ENCODE measurements at regions not wholly inside any gene's neighbourhood (a gene's known extent, or its start where the extent isn't known, plus 50 kb on each side); places are given as distances from the start of the nearest gene placed in this dataset.

- DNase-seq (ENCODE audit: low read depth, low spot score) (no peak), ATAC-seq (peak; percentile 8; the same call in 1 of the 2 replicates)
- H3K4me3 ChIP-seq (ENCODE audit: low read depth in 2 of 2, low read length in 2 of 2) = peak overlapping the region in 1 of 2 experiments; percentile 14; a peak in 1 of 4 replicates
- no peaks in the 10 kb centered on the region for H3K27me3 ChIP-seq (ENCODE audit: control insufficient read depth, insufficient read depth, low read length)
- H3K27ac ChIP-seq (ENCODE audit: low read length) = peak overlapping the region; percentile 72
- intact Hi-C loops (cut with micrococcal nuclease; ENCODE audit: unreplicated experiment) = no loop called here
- H3K4me1 ChIP-seq (ENCODE audit: control insufficient read depth, insufficient read depth, low read length) = peaks cover 79% of the 10 kb centered on the region
- in situ Hi-C loops (cut with HindIII; ENCODE audit: low pct_unique_long_range_greater_than_20kb, low sequenced_read_pairs) = no loop called here
- no peaks in the 10 kb centered on the region for H3K9me3 ChIP-seq (ENCODE audit: control insufficient read depth, insufficient read depth, low read depth, low read length)
- ChIA-PET POLR2A (interaction anchor here (0.7 kb wide), 1 partner anchor 35 kb away, joined by 3 read pairs; no protein-coding TSS in a partner anchor), CTCF (interaction anchor here (0.5 kb wide), 1 partner anchor 22 kb away, joined by 3 read pairs; no protein-coding TSS in a partner anchor)
- no peaks in the 10 kb centered on the region for H3K36me3 ChIP-seq (ENCODE audit: control insufficient read depth, insufficient read depth, low read length)
- no peak for TF ChIP-seq POLR2AphosphoS5 (IDR thresholded peaks at IDR 0.05; ENCODE audit: low read depth, low read length)
- TF ChIP-seq TCF7L2 (IDR thresholded peaks at IDR 0.05; ENCODE audit: low read depth, low read length) = no peak
- TF ChIP-seq, protein P1, sequence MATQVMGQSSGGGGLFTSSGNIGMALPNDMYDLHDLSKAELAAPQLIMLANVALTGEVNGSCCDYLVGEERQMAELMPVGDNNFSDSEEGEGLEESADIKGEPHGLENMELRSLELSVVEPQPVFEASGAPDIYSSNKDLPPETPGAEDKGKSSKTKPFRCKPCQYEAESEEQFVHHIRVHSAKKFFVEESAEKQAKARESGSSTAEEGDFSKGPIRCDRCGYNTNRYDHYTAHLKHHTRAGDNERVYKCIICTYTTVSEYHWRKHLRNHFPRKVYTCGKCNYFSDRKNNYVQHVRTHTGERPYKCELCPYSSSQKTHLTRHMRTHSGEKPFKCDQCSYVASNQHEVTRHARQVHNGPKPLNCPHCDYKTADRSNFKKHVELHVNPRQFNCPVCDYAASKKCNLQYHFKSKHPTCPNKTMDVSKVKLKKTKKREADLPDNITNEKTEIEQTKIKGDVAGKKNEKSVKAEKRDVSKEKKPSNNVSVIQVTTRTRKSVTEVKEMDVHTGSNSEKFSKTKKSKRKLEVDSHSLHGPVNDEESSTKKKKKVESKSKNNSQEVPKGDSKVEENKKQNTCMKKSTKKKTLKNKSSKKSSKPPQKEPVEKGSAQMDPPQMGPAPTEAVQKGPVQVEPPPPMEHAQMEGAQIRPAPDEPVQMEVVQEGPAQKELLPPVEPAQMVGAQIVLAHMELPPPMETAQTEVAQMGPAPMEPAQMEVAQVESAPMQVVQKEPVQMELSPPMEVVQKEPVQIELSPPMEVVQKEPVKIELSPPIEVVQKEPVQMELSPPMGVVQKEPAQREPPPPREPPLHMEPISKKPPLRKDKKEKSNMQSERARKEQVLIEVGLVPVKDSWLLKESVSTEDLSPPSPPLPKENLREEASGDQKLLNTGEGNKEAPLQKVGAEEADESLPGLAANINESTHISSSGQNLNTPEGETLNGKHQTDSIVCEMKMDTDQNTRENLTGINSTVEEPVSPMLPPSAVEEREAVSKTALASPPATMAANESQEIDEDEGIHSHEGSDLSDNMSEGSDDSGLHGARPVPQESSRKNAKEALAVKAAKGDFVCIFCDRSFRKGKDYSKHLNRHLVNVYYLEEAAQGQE (IDR thresholded peaks at IDR 0.05; ENCODE audit: insufficient read depth in 1 of 2, low read depth in 2 of 2, low read length in 1 of 2) = no peak
- no peak for TF ChIP-seq CTCF (IDR thresholded peaks at IDR 0.05)
- no peak for TF ChIP-seq SIN3A (IDR thresholded peaks at IDR 0.05; ENCODE audit: borderline replicate concordance, insufficient read depth, low read depth, low read length)
- BruUV-seq (replicated peaks) = no TSS peak
Observed at GRCh38 chr9:127557466-127557869, 54.6 kb upstream of the STXBP1 start.

DNA sequence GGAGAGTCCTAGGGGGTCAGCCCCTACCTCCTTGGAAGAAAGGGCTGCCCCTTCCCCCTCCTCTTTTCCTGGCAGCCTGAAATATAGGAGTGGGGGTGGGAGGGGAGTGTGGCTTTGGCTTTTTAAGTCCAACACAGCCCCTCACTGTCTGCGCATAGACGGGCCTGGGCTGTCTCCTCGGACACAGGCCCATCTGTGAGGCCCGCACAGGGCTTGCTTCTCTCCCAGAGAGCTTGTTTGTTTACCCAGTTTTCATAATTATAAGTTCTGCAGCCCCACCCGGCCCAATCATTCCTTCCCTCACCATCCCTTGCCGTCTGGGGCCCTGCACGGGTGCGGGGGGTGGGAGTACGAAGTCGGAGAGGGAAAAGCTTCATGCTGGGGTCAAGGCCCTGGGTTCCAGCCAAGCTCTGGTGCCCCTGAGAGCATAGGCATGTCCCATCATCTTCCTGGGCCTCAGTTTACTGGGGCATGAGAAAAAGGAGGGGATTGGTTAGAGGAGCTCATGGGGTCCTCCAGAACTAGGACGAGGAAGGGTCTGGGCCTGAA lies 54.0 kb upstream of the STXBP1 start:
- no TSS peak for BruUV-seq (replicated peaks)
- CTCF ChIA-PET = interaction anchor here (0.6 kb wide), 1 partner anchor 28 kb away, joined by 4 read pairs; no protein-coding TSS in a partner anchor

More for the DNA sequence above, 54.0 kb upstream of the STXBP1 start:
- Histone ChIP-seq H3K36me3 (ENCODE audit: control insufficient read depth, insufficient read depth, low read length) (no peaks in the 10 kb centered on the region), H3K27me3 (ENCODE audit: control insufficient read depth, insufficient read depth, low read length) (no peaks in the 10 kb centered on the region), H3K27ac (ENCODE audit: low read length) (peak overlapping the region; percentile 72), H3K4me1 (ENCODE audit: control insufficient read depth, insufficient read depth, low read length) (peaks cover 85% of the 10 kb centered on the region), H3K4me3 (ENCODE audit: low read depth in 2 of 2, low read length in 2 of 2) (peak overlapping the region in 1 of 2 experiments; percentile 14; a peak in 1 of 4 replicates), H3K9me3 (ENCODE audit: control insufficient read depth, insufficient read depth, low read depth, low read length) (no peaks in the 10 kb centered on the region)
- DNase-seq (ENCODE audit: low read depth, low spot score) = no peak
- intact Hi-C loops (cut with micrococcal nuclease; ENCODE audit: unreplicated experiment) (no loop called here), in situ Hi-C loops (cut with HindIII; ENCODE audit: low pct_unique_long_range_greater_than_20kb, low sequenced_read_pairs) (no loop called here)
- TF ChIP-seq POLR2AphosphoS5 (IDR thresholded peaks at IDR 0.05; ENCODE audit: low read depth, low read length) (no peak), CTCF (IDR thresholded peaks at IDR 0.05) (no peak), SIN3A (IDR thresholded peaks at IDR 0.05; ENCODE audit: borderline replicate concordance, insufficient read depth, low read depth, low read length) (no peak), TCF7L2 (IDR thresholded peaks at IDR 0.05; ENCODE audit: low read depth, low read length) (no peak)
- TF ChIP-seq, protein P1 (IDR thresholded peaks at IDR 0.05; ENCODE audit: insufficient read depth in 1 of 2, low read depth in 2 of 2, low read length in 1 of 2) = no peak
- POLR2A ChIA-PET = interaction anchor here (0.7 kb wide), 1 partner anchor 36 kb away, joined by 3 read pairs; no protein-coding TSS in a partner anchor
- no peak for ATAC-seq

All from Panc1 (cell line).